Left colon (tissue), 2 donors: ENCODE measurements at regions not wholly inside any gene's neighbourhood (a gene's known extent, or its start where the extent isn't known, plus 50 kb on each side); places are given as distances from the start of the nearest gene placed in this dataset.
"Not testable (repeated sequence)": the region's sequence is repeated elsewhere in the genome, so short reads cannot be mapped to it uniquely, and the experiment has no call there.

ENCODE experiments used
- ATAC-seq: fragments of 200-7000 bp; cut with Tn5 transposase; one replicate; pipeline ENCODE4 v1.9.1; 2020; ENCODE audit warnings: mild to moderate bottlenecking, moderate library complexity
- DNase-seq, 2 donors: peaks; one replicate each; pipeline ENCODE4 v3.0.0-alpha.2; 2020
- intact Hi-C, 2 donors: fragments of 100-400 bp; cut with DNase I in 1 of 2; cut with micrococcal nuclease in 1 of 2; formaldehyde crosslinking; loops; one replicate each; pipeline versions ENCODE4 v1.11.2 to v1.14.0; 2022; cut with DNase I, micrococcal nuclease
- donor health status: DM: no; HTN: no; CAD: no.
- donor health status: DM: yes; HTN: yes; CAD: no.

GRCh38 chr4:95898226-95898625 is 58.3 kb downstream of the PDHA2 start:
- ATAC-seq (no peak), DNase-seq (no peak)
- intact Hi-C loops, result no loop called here

GRCh38 chr4:95909211-95909610 is 69.3 kb downstream of the PDHA2 start:
- no peak for DNase-seq
- no peak for ATAC-seq
- intact Hi-C loops, result no loop called here

GRCh38 chr4:95910749-95911148 is 70.9 kb downstream of the PDHA2 start:
- DNase-seq, result no peak
- no peak for ATAC-seq
- intact Hi-C loops, result no loop called here

GRCh38 chr4:95921470-95921869 is 81.6 kb downstream of the PDHA2 start:
- no peak for ATAC-seq
- intact Hi-C loops, result no loop called here
- no peak for DNase-seq

- ATAC-seq (no peak), DNase-seq (no peak)
- intact Hi-C loops, result no loop called here
Observed at GRCh38 chr4:95929448-95930064, 89.7 kb downstream of the PDHA2 start.

GRCh38 chr4:95939141-95939540 is 99.2 kb downstream of the PDHA2 start:
- no peak for DNase-seq
- intact Hi-C loops, result no loop called here

GRCh38 chr4:95949136-95949765 is 109.4 kb downstream of the PDHA2 start:
- intact Hi-C loops, result no loop called here
- ATAC-seq (no peak), DNase-seq (no peak)

More at GRCh38 chr4:95939141-95939540, 99.2 kb downstream of the PDHA2 start:
- no peak for ATAC-seq

- ATAC-seq, result no peak
- intact Hi-C loops, result no loop called here
- no peak for DNase-seq
Observed at GRCh38 chr4:95949808-95950207, 109.9 kb downstream of the PDHA2 start.

- ATAC-seq, intact Hi-C loops, DNase-seq: not testable (repeated sequence)
Observed at GRCh38 chr4:95952538-95952937, 112.6 kb downstream of the PDHA2 start.

GRCh38 chr4:95956094-95956493 is 116.2 kb downstream of the PDHA2 start:
- ATAC-seq (no peak), DNase-seq (no peak)
- intact Hi-C loops, result no loop called here

GRCh38 chr4:95957054-95957453 is 117.2 kb downstream of the PDHA2 start:
- no peak for ATAC-seq
- no peak for DNase-seq
- intact Hi-C loops, result no loop called here

- DNase-seq (no peak), ATAC-seq (no peak)
- intact Hi-C loops, result no loop called here
Observed at GRCh38 chr4:95957759-95958158, 117.9 kb downstream of the PDHA2 start.

GRCh38 chr4:95959182-95959581 is 119.3 kb downstream of the PDHA2 start:
- ATAC-seq, result no peak
- intact Hi-C loops, result no loop called here
- DNase-seq, result no peak

GRCh38 chr4:95959633-95960032 is 119.7 kb downstream of the PDHA2 start:
- no peak for DNase-seq
- intact Hi-C loops, result no loop called here
- ATAC-seq, result no peak

GRCh38 chr4:95963456-95963855 is 123.6 kb downstream of the PDHA2 start:
- intact Hi-C loops, result no loop called here
- DNase-seq (no peak), ATAC-seq (no peak)

- no peak for ATAC-seq
- intact Hi-C loops, result no loop called here
- no peak for DNase-seq
Observed at GRCh38 chr4:95979961-95980876, 140.3 kb downstream of the PDHA2 start.

GRCh38 chr4:95980877-95981360 is 141.0 kb downstream of the PDHA2 start:
- intact Hi-C loops, result no loop called here
- DNase-seq, result no peak
- no peak for ATAC-seq

- ATAC-seq, result no peak
Observed at GRCh38 chr4:95981591-95981990, 141.7 kb downstream of the PDHA2 start.

GRCh38 chr4:95982516-95982915 is 142.6 kb downstream of the PDHA2 start:
- DNase-seq (no peak), ATAC-seq (no peak)
- intact Hi-C loops, result no loop called here

More at GRCh38 chr4:95981591-95981990, 141.7 kb downstream of the PDHA2 start:
- intact Hi-C loops, result no loop called here
- DNase-seq, result no peak

GRCh38 chr4:95984081-95984480 is 144.2 kb downstream of the PDHA2 start:
- DNase-seq (no peak), ATAC-seq (no peak)
- intact Hi-C loops, result no loop called here
